ENCODE measurements at regions not wholly inside any gene's neighbourhood (a gene's known extent, or its start where the extent isn't known, plus 50 kb on each side); places are given as distances from the start of the nearest gene placed in this dataset.

- no peaks in the 10 kb centered on the region for H3K27me3 ChIP-seq (replicated peaks; ENCODE audit: insufficient read depth)
- H3K4me1 ChIP-seq (replicated peaks), result no peaks in the 10 kb centered on the region
- H3K27ac ChIP-seq, result no peak overlapping the region
- no peaks in the 10 kb centered on the region for H3K36me3 ChIP-seq
- H3K4me3 ChIP-seq, result no peak overlapping the region
- intact Hi-C loops (cut with DNase I), result no loop called here
- DNase-seq (ENCODE audit: low spot score), result no peak
- no peak for TF ChIP-seq POLR2A (IDR thresholded peaks at IDR 0.05)
- no peak for TF ChIP-seq CTCF (IDR thresholded peaks at IDR 0.05)
- no peak for TF ChIP-seq POLR2AphosphoS5 (IDR thresholded peaks at IDR 0.05)
- no peaks in the 10 kb centered on the region for H3K9me3 ChIP-seq
- WGBS, result 79% methylated on average over 5 of the region's 5 CpGs
These were observed 193.5 kb upstream of the CNOT2 start for GRCh38 chr12:70049596-70050360.

GRCh38 chr12:70052476-70052875 is 190.8 kb upstream of the CNOT2 start:
- intact Hi-C loops (cut with DNase I), result no loop called here
- H3K27me3 ChIP-seq (replicated peaks; ENCODE audit: insufficient read depth), result no peaks in the 10 kb centered on the region
- H3K9me3 ChIP-seq, result no peaks in the 10 kb centered on the region
- no peak for DNase-seq (ENCODE audit: low spot score)
- no peaks in the 10 kb centered on the region for H3K4me1 ChIP-seq (replicated peaks)
- no peak overlapping the region for H3K4me3 ChIP-seq
- TF ChIP-seq POLR2A (IDR thresholded peaks at IDR 0.05) (no peak), CTCF (IDR thresholded peaks at IDR 0.05) (no peak), POLR2AphosphoS5 (IDR thresholded peaks at IDR 0.05) (no peak)
- 87% methylated on average over 1 of the region's 1 CpG for WGBS
- H3K36me3 ChIP-seq, result no peaks in the 10 kb centered on the region
- no peak overlapping the region for H3K27ac ChIP-seq

GRCh38 chr12:70052931-70053497 is 190.2 kb upstream of the CNOT2 start:
- Histone ChIP-seq H3K9me3 (no peaks in the 10 kb centered on the region), H3K4me1 (replicated peaks) (no peaks in the 10 kb centered on the region), H3K27ac (no peak overlapping the region), H3K27me3 (replicated peaks; ENCODE audit: insufficient read depth) (no peaks in the 10 kb centered on the region), H3K4me3 (no peak overlapping the region), H3K36me3 (no peaks in the 10 kb centered on the region)
- TF ChIP-seq CTCF (IDR thresholded peaks at IDR 0.05) (no peak), POLR2A (IDR thresholded peaks at IDR 0.05) (no peak)
- intact Hi-C loops (cut with DNase I), result no loop called here
- WGBS, result 58% methylated on average over 4 of the region's 4 CpGs
- DNase-seq (ENCODE audit: low spot score), result no peak

- WGBS, result 52% methylated on average over 1 of the region's 1 CpG
- Histone ChIP-seq H3K36me3 (no peaks in the 10 kb centered on the region), H3K9me3 (no peaks in the 10 kb centered on the region), H3K4me1 (replicated peaks) (no peaks in the 10 kb centered on the region), H3K27me3 (replicated peaks; ENCODE audit: insufficient read depth) (no peaks in the 10 kb centered on the region), H3K27ac (no peak overlapping the region), H3K4me3 (no peak overlapping the region)
- no peak for TF ChIP-seq POLR2A (IDR thresholded peaks at IDR 0.05)
- TF ChIP-seq POLR2AphosphoS5 (IDR thresholded peaks at IDR 0.05), result no peak
- DNase-seq (ENCODE audit: low spot score), result no peak
- intact Hi-C loops (cut with DNase I), result no loop called here
These were observed 183.9 kb upstream of the CNOT2 start for GRCh38 chr12:70059373-70059772.

GRCh38 chr12:70060634-70061033 is 182.6 kb upstream of the CNOT2 start:
- no peaks in the 10 kb centered on the region for H3K36me3 ChIP-seq
- H3K27me3 ChIP-seq (replicated peaks; ENCODE audit: insufficient read depth), result no peaks in the 10 kb centered on the region
- intact Hi-C loops (cut with DNase I), result no loop called here
- H3K4me3 ChIP-seq, result no peak overlapping the region
- TF ChIP-seq POLR2AphosphoS5 (IDR thresholded peaks at IDR 0.05) (no peak), POLR2A (IDR thresholded peaks at IDR 0.05) (no peak), CTCF (IDR thresholded peaks at IDR 0.05) (no peak)
- 89% methylated on average over 1 of the region's 1 CpG for WGBS
- no peaks in the 10 kb centered on the region for H3K9me3 ChIP-seq
- H3K4me1 ChIP-seq (replicated peaks), result no peaks in the 10 kb centered on the region
- H3K27ac ChIP-seq, result no peak overlapping the region
- no peak for DNase-seq (ENCODE audit: low spot score)

Data from prostate gland (tissue), 2 donors.